IMR-90 (cell line): ENCODE measurements at regions not wholly inside any gene's neighbourhood (a gene's known extent, or its start where the extent isn't known, plus 50 kb on each side); places are given as distances from the start of the nearest gene placed in this dataset.

Source experiments
- ATAC-seq: fragments of 200-7000 bp; cut with Tn5 transposase; 2 replicates; pipeline ENCODE4 v1.9.1; 2020; ENCODE audit warnings: low read depth, mild to moderate bottlenecking, moderate library complexity
- BruUV-seq: library from RNA; stranded (reverse); fragments of 400-500 nt; replicated peaks from 2 replicates; lab custom pipeline; 2021; lab: Mats Ljungman, UMichigan
- CTCF ChIA-PET: fragments of 300-600 bp; formaldehyde crosslinking; extraction: SDS; loops from one replicate; lab custom pipeline; 2021; ENCODE audit warnings: antibody characterized with exemption; lab: Yijun Ruan, JAX
- POLR2A ChIA-PET: fragments of 300-600 bp; sonication (Branson Sonifier 250); formaldehyde crosslinking; loops from one replicate; lab custom pipeline; 2022; ENCODE audit warnings: antibody characterized with exemption; ENCODE audit not compliant: unreplicated experiment; lab: Charles Lee
- DNase-seq: peaks from one replicate; pipeline ENCODE4 v3.0.0; 2013
- H2AFZ ChIP-seq: replicated peaks from 2 replicates; pipeline ENCODE3; 2013; ENCODE audit warnings: low read length, mild to moderate bottlenecking; ENCODE audit not compliant: poor library complexity
- H2AK5ac ChIP-seq: 2 replicates; pipeline ENCODE4 v1.6.1; 2013; ENCODE audit warnings: low read depth, low read length, inconsistent platforms
- H2AK9ac ChIP-seq: replicated peaks from 2 replicates; pipeline ENCODE3; 2013; ENCODE audit warnings: mild to moderate bottlenecking, low read depth, low read length, moderate library complexity; ENCODE audit not compliant: poor library complexity
- H2BK120ac ChIP-seq: 2 replicates; pipeline ENCODE4 v1.6.1; 2013; ENCODE audit warnings: low read depth, low read length, inconsistent platforms
- H2BK15ac ChIP-seq: 3 replicates; pipeline ENCODE4 v1.6.1; 2013; ENCODE audit warnings: low read depth, low read length, inconsistent platforms
- H2BK20ac ChIP-seq: 2 replicates; pipeline ENCODE4 v1.6.1; 2013; ENCODE audit warnings: low read depth, mild to moderate bottlenecking, inconsistent platforms, low read length, moderate library complexity
- H2BK5ac ChIP-seq: 2 replicates; pipeline ENCODE4 v1.6.1; 2013; ENCODE audit warnings: mild to moderate bottlenecking, low read depth, low read length, inconsistent platforms; ENCODE audit not compliant: poor library complexity, severe bottlenecking
- H3K14ac ChIP-seq: replicated peaks from 2 replicates; pipeline ENCODE4 v1.6.1; 2013; ENCODE audit warnings: low read depth, low read length, inconsistent platforms
- H3K18ac ChIP-seq: 2 replicates; pipeline ENCODE4 v1.6.1; 2013; ENCODE audit warnings: low read depth, low read length, control low read depth
- H3K23ac ChIP-seq: 2 replicates; pipeline ENCODE4 v1.6.1; 2013; ENCODE audit warnings: low read depth, low read length, inconsistent platforms
- H3K27ac ChIP-seq: 2 replicates; pipeline ENCODE4 v1.5.1; 2013; ENCODE audit warnings: mild to moderate bottlenecking, control low read depth, low read length; ENCODE audit not compliant: insufficient read depth
- H3K27me3 ChIP-seq: 2 replicates; pipeline ENCODE4 v1.6.1; 2013; ENCODE audit warnings: low read length; ENCODE audit not compliant: control insufficient read depth, insufficient read depth
- H3K36me3 ChIP-seq: 2 replicates; pipeline ENCODE4 v1.6.1; 2013; ENCODE audit warnings: low read length, mixed read lengths; ENCODE audit not compliant: control insufficient read depth, insufficient read depth
- H3K4ac ChIP-seq: 2 replicates; pipeline ENCODE4 v1.6.1; 2013; ENCODE audit warnings: low read depth, low read length, inconsistent platforms
- H3K4me1 ChIP-seq: 2 replicates; pipeline ENCODE4 v1.6.1; 2013; ENCODE audit warnings: low read length, mixed read lengths; ENCODE audit not compliant: control insufficient read depth, insufficient read depth
- H3K4me2 ChIP-seq: 2 replicates; pipeline ENCODE4 v1.6.1; 2013; ENCODE audit warnings: low read depth, mild to moderate bottlenecking, control low read depth, low read length, moderate library complexity
- H3K4me3 ChIP-seq: 2 replicates; pipeline ENCODE4 v1.5.1; 2013; ENCODE audit warnings: low read depth, mild to moderate bottlenecking, control low read depth, low read length, moderate library complexity; ENCODE audit not compliant: insufficient read depth
- H3K56ac ChIP-seq: 2 replicates; pipeline ENCODE4 v1.6.1; 2013; ENCODE audit warnings: low read length, inconsistent platforms; ENCODE audit not compliant: insufficient read depth; ENCODE audit errors: extremely low read depth
- H3K79me1 ChIP-seq, 2 experiments: 2 replicates each; pipeline ENCODE4 v1.6.1; 2013; ENCODE audit warnings: low read length in 2 of 2, inconsistent platforms in 1 of 2, low read depth in 1 of 2
- H3K9ac ChIP-seq: 2 replicates; pipeline ENCODE4 v1.6.1; 2013; ENCODE audit warnings: low read depth, low read length, control low read depth
- H3K9me1 ChIP-seq: 2 replicates; pipeline ENCODE4 v1.6.1; 2013; ENCODE audit warnings: low read length, inconsistent platforms; ENCODE audit not compliant: insufficient read depth
- H3K9me3 ChIP-seq: 2 replicates; pipeline ENCODE4 v1.6.1; 2013; ENCODE audit warnings: low read length; ENCODE audit not compliant: control insufficient read depth, insufficient read depth
- H4K20me1 ChIP-seq: 2 replicates; pipeline ENCODE4 v1.6.1; 2013; ENCODE audit warnings: low read length, inconsistent platforms; ENCODE audit not compliant: insufficient read depth
- H4K5ac ChIP-seq: 2 replicates; pipeline ENCODE4 v1.6.1; 2013; ENCODE audit warnings: mild to moderate bottlenecking, low read depth, low read length, control low read depth
- H4K8ac ChIP-seq, 2 experiments: 2 replicates each; pipeline ENCODE4 v1.6.1; 2013; ENCODE audit warnings: low read depth in 2 of 2, low read length in 2 of 2, control low read depth in 1 of 2, inconsistent platforms in 1 of 2
- H4K91ac ChIP-seq: 2 replicates; pipeline ENCODE4 v1.6.1; 2013; ENCODE audit warnings: low read depth, low read length, inconsistent platforms; ENCODE audit not compliant: insufficient read depth
- CHD1 ChIP-seq: IDR thresholded peaks from 2 replicates; pipeline ENCODE4 v1.6.1; 2012; ENCODE audit warnings: low read depth, low read length, improper control_type of control experiment
- MAZ ChIP-seq: IDR thresholded peaks from 2 replicates; pipeline ENCODE4 v1.6.1; 2012; ENCODE audit warnings: low read depth, mild to moderate bottlenecking, low read length, improper control_type of control experiment, moderate library complexity, borderline replicate concordance
- POLR2A ChIP-seq: IDR thresholded peaks from 2 replicates; pipeline ENCODE4 v1.6.1; 2012; ENCODE audit warnings: mild to moderate bottlenecking, low read depth, low read length
- WGBS, 2 experiments: methylation state at CpG; one replicate each; pipeline versions ENCODE4 v1.1.5 to v1.1.7; 2013; ENCODE audit warnings: missing lambda C conversion rate in 2 of 2; ENCODE audit not compliant: insufficient read length in 1 of 2; ENCODE audit errors: extremely low coverage in 2 of 2; 5-methylcytosine and 5-hydroxymethylcytosine counted together
- dilution Hi-C: fragments of 300-500 bp; cut with HindIII; formaldehyde crosslinking; loops from one replicate; pipeline ENCODE4 v1.14.3; 2018; ENCODE audit warnings: low sequenced_read_pairs; ENCODE audit not compliant: unreplicated experiment
- in situ Hi-C: fragments of 300-500 bp; cut with MboI; formaldehyde crosslinking; loops from 3 replicates; pipeline ENCODE4 v1.14.3; 2019; ENCODE audit warnings: low sequenced_read_pairs, inconsistent platforms, mixed read lengths
- intact Hi-C: fragments of 100-400 bp; cut with micrococcal nuclease; formaldehyde crosslinking; loops from 2 replicates; pipeline ENCODE4 v1.10.0; 2022
- TF ChIP-seq, protein P1 (sequence below): fragments of 150-350 bp; IDR thresholded peaks from 2 replicates; pipeline ENCODE4 v1.6.1; 2016; ENCODE audit warnings: low read depth, mild to moderate bottlenecking, low read length, moderate library complexity, borderline replicate concordance

DNA sequence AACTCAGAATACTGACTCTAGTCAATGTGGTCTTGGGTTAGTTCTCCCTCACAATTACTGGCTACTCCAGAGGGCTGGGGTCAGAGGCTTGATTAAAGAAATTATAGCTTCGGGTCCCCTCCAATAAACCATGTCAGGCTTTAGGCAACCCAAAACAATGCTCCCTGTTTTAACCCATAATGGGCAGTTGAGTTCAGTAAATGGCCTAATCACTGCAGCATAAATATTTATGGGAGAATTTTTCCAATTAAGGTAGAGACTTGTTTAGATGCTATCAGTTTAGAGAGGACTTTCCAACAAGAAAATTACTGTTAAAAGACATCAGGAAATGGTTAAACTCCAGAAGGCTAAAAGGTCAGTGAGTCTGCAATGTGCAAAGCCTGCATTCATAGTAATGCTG lies 389.2 kb upstream of the PRICKLE1 start:
- Histone ChIP-seq H3K23ac (no peak overlapping the region), H3K9ac (no peak overlapping the region), H3K27ac (no peak overlapping the region), H3K18ac (no peak overlapping the region), H2BK120ac (no peak overlapping the region), H2BK15ac (no peak overlapping the region), H2AFZ (no peak overlapping the region), H3K56ac (no peak overlapping the region), H2AK5ac (no peak overlapping the region), H3K27me3 (no peaks in the 10 kb centered on the region), H3K4me3 (no peak overlapping the region), H3K79me1 (no peaks in the 10 kb centered on the region), H4K91ac (no peak overlapping the region), H2AK9ac (no peak overlapping the region), H3K9me1 (no peaks in the 10 kb centered on the region; the same call in 1 of the 2 replicates), H3K36me3 (no peaks in the 10 kb centered on the region), H3K4ac (no peak overlapping the region), H4K5ac (no peak overlapping the region), H2BK5ac (no peak overlapping the region), H3K9me3 (no peaks in the 10 kb centered on the region), H4K8ac (no peak overlapping the region), H2BK20ac (no peak overlapping the region), H3K4me2 (no peak overlapping the region), H3K14ac (no peak overlapping the region), H3K4me1 (peaks cover 2% of the 10 kb centered on the region; the same call in 1 of the 2 replicates), H4K20me1 (no peaks in the 10 kb centered on the region)
- no TSS peak for BruUV-seq
- intact Hi-C loops (no loop called here), in situ Hi-C loops (no loop called here), dilution Hi-C loops (no loop called here)
- ATAC-seq (no peak), DNase-seq (no peak)
- POLR2A ChIA-PET, result no interaction called here
- WGBS, 2 experiments, result no CpG with 5 or more reads among the region's 1 CpG
- TF ChIP-seq, protein P1, sequence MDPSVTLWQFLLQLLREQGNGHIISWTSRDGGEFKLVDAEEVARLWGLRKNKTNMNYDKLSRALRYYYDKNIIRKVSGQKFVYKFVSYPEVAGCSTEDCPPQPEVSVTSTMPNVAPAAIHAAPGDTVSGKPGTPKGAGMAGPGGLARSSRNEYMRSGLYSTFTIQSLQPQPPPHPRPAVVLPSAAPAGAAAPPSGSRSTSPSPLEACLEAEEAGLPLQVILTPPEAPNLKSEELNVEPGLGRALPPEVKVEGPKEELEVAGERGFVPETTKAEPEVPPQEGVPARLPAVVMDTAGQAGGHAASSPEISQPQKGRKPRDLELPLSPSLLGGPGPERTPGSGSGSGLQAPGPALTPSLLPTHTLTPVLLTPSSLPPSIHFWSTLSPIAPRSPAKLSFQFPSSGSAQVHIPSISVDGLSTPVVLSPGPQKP, result no peak
- TF ChIP-seq POLR2A (no peak), MAZ (no peak), CHD1 (no peak)
- CTCF ChIA-PET, result no interaction called here
